ENCODE measurements at regions not wholly inside any gene's neighbourhood (a gene's known extent, or its start where the extent isn't known, plus 50 kb on each side); places are given as distances from the start of the nearest gene placed in this dataset.
"Not testable (repeated sequence)": the region's sequence is repeated elsewhere in the genome, so short reads cannot be mapped to it uniquely, and the experiment has no call there.

GRCh38 chr4:187085339-187085738 lies 361.7 kb upstream of the FAT1 start:
- H3K27me3 ChIP-seq (ENCODE audit: control insufficient read depth in 1 of 2, insufficient read depth in 2 of 2, low read length in 1 of 2), result no peaks in the 10 kb centered on the region
- H3K9me3 ChIP-seq (ENCODE audit: control insufficient read depth, low read length), result no peaks in the 10 kb centered on the region
- ATAC-seq (ENCODE audit: low FRiP score), result no peak
- intact Hi-C loops (cut with DNase I), result no loop called here
- DNase-seq, result no peak
- H3K36me3 ChIP-seq (ENCODE audit: control insufficient read depth in 1 of 2, insufficient read depth in 2 of 2, low read length in 1 of 2), result no peaks in the 10 kb centered on the region
- H3K4me1 ChIP-seq (ENCODE audit: control insufficient read depth in 1 of 2, insufficient read depth in 2 of 2, low read length in 2 of 2), result no peaks in the 10 kb centered on the region
- no peak overlapping the region for H3K27ac ChIP-seq (ENCODE audit: low read depth in 1 of 2, low read length in 2 of 2)
- WGBS, 2 donors, result 95 to 97% methylated on average over 3 of the region's 3 CpGs
- H3K4me3 ChIP-seq (ENCODE audit: low read length in 2 of 2), result no peak overlapping the region

GRCh38 chr4:187086151-187086550 lies 362.5 kb upstream of the FAT1 start:
- no peaks in the 10 kb centered on the region for H3K9me3 ChIP-seq (ENCODE audit: control insufficient read depth, low read length)
- no peak overlapping the region for H3K4me3 ChIP-seq (ENCODE audit: low read length in 2 of 2)
- H3K4me1 ChIP-seq (ENCODE audit: control insufficient read depth in 1 of 2, insufficient read depth in 2 of 2, low read length in 2 of 2), result no peaks in the 10 kb centered on the region
- no peak for DNase-seq
- WGBS, 2 donors, result 90 to 93% methylated on average over 5 of the region's 5 CpGs
- ATAC-seq (ENCODE audit: low FRiP score), result no peak
- intact Hi-C loops (cut with DNase I), result no loop called here
- H3K27ac ChIP-seq (ENCODE audit: low read depth in 1 of 2, low read length in 2 of 2), result no peak overlapping the region
- H3K36me3 ChIP-seq (ENCODE audit: control insufficient read depth in 1 of 2, insufficient read depth in 2 of 2, low read length in 1 of 2), result no peaks in the 10 kb centered on the region
- H3K27me3 ChIP-seq (ENCODE audit: control insufficient read depth in 1 of 2, insufficient read depth in 2 of 2, low read length in 1 of 2), result no peaks in the 10 kb centered on the region

- Histone ChIP-seq H3K9me3 (ENCODE audit: control insufficient read depth, low read length) (no peaks in the 10 kb centered on the region), H3K27me3 (ENCODE audit: control insufficient read depth in 1 of 2, insufficient read depth in 2 of 2, low read length in 1 of 2) (no peaks in the 10 kb centered on the region), H3K4me1 (ENCODE audit: control insufficient read depth in 1 of 2, insufficient read depth in 2 of 2, low read length in 2 of 2) (no peaks in the 10 kb centered on the region), H3K36me3 (ENCODE audit: control insufficient read depth in 1 of 2, insufficient read depth in 2 of 2, low read length in 1 of 2) (no peaks in the 10 kb centered on the region), H3K27ac (ENCODE audit: low read depth in 1 of 2, low read length in 2 of 2) (no peak overlapping the region), H3K4me3 (ENCODE audit: low read length in 2 of 2) (no peak overlapping the region)
- no peak for DNase-seq
- ATAC-seq (ENCODE audit: low FRiP score), result no peak
- intact Hi-C loops (cut with DNase I), result no loop called here
- WGBS, 2 donors, result 79 to 89% methylated on average over 13 of the region's 13 CpGs
Observed at GRCh38 chr4:187088070-187088799, 364.6 kb upstream of the FAT1 start.

- H3K4me3 ChIP-seq (ENCODE audit: low read length in 2 of 2), result no peak overlapping the region
- intact Hi-C loops (cut with DNase I), result no loop called here
- ATAC-seq (ENCODE audit: low FRiP score), result no peak
- H3K36me3 ChIP-seq (ENCODE audit: control insufficient read depth in 1 of 2, insufficient read depth in 2 of 2, low read length in 1 of 2), result no peaks in the 10 kb centered on the region
- no peak for DNase-seq
- H3K27me3 ChIP-seq (ENCODE audit: control insufficient read depth in 1 of 2, insufficient read depth in 2 of 2, low read length in 1 of 2), result no peaks in the 10 kb centered on the region
- peaks cover 0 to 3% of the 10 kb centered on the region in 2 donors for H3K4me1 ChIP-seq (ENCODE audit: control insufficient read depth in 1 of 2, insufficient read depth in 2 of 2, low read length in 2 of 2)
- 96% methylated on average over 11 of the region's 11 CpGs for WGBS, 2 donors
- H3K27ac ChIP-seq (ENCODE audit: low read depth in 1 of 2, low read length in 2 of 2), result no peak overlapping the region
- H3K9me3 ChIP-seq (ENCODE audit: control insufficient read depth, low read length), result no peaks in the 10 kb centered on the region
Observed at GRCh38 chr4:187090401-187090800, 366.7 kb upstream of the FAT1 start.

- H3K27ac ChIP-seq (ENCODE audit: low read depth in 1 of 2, low read length in 2 of 2); H3K27me3 ChIP-seq (ENCODE audit: control insufficient read depth in 1 of 2, insufficient read depth in 2 of 2, low read length in 1 of 2); H3K9me3 ChIP-seq (ENCODE audit: control insufficient read depth, low read length); intact Hi-C loops (cut with DNase I); DNase-seq; ATAC-seq (ENCODE audit: low FRiP score); H3K4me3 ChIP-seq (ENCODE audit: low read length in 2 of 2); H3K36me3 ChIP-seq (ENCODE audit: control insufficient read depth in 1 of 2, insufficient read depth in 2 of 2, low read length in 1 of 2); H3K4me1 ChIP-seq (ENCODE audit: control insufficient read depth in 1 of 2, insufficient read depth in 2 of 2, low read length in 2 of 2): not testable (repeated sequence)
- 97 to 99% methylated on average over 6 of the region's 6 CpGs for WGBS, 2 donors
Observed at GRCh38 chr4:187090832-187091231, 367.2 kb upstream of the FAT1 start.

GRCh38 chr4:187094144-187094543 lies 370.5 kb upstream of the FAT1 start:
- WGBS, 2 donors, result 68 to 70% methylated on average over 3 of the region's 3 CpGs

GRCh38 chr4:187098429-187098828 lies 374.8 kb upstream of the FAT1 start:
- peaks cover 0 to 3% of the 10 kb centered on the region in 2 donors for H3K4me1 ChIP-seq (ENCODE audit: control insufficient read depth in 1 of 2, insufficient read depth in 2 of 2, low read length in 2 of 2)
- 45 to 49% methylated on average over 2 of the region's 2 CpGs for WGBS, 2 donors
- H3K4me3 ChIP-seq (ENCODE audit: low read length in 2 of 2), result no peak overlapping the region
- H3K27ac ChIP-seq (ENCODE audit: low read depth in 1 of 2, low read length in 2 of 2), result no peak overlapping the region
- ATAC-seq (ENCODE audit: low FRiP score) (no peak), DNase-seq (no peak)
- intact Hi-C loops (cut with DNase I), result no loop called here
- H3K27me3 ChIP-seq (ENCODE audit: control insufficient read depth in 1 of 2, insufficient read depth in 2 of 2, low read length in 1 of 2), result no peaks in the 10 kb centered on the region
- no peaks in the 10 kb centered on the region for H3K36me3 ChIP-seq (ENCODE audit: control insufficient read depth in 1 of 2, insufficient read depth in 2 of 2, low read length in 1 of 2)
- H3K9me3 ChIP-seq (ENCODE audit: control insufficient read depth, low read length), result peaks cover 3% of the 10 kb centered on the region

More at GRCh38 chr4:187094144-187094543, 370.5 kb upstream of the FAT1 start:
- intact Hi-C loops (cut with DNase I), result no loop called here
- H3K36me3 ChIP-seq (ENCODE audit: control insufficient read depth in 1 of 2, insufficient read depth in 2 of 2, low read length in 1 of 2), result no peaks in the 10 kb centered on the region
- H3K4me3 ChIP-seq (ENCODE audit: low read length in 2 of 2), result no peak overlapping the region
- H3K27ac ChIP-seq (ENCODE audit: low read depth in 1 of 2, low read length in 2 of 2), result no peak overlapping the region
- ATAC-seq (ENCODE audit: low FRiP score), result no peak
- no peak for DNase-seq
- no peaks in the 10 kb centered on the region for H3K27me3 ChIP-seq (ENCODE audit: control insufficient read depth in 1 of 2, insufficient read depth in 2 of 2, low read length in 1 of 2)
- peaks cover 0 to 3% of the 10 kb centered on the region in 2 donors for H3K4me1 ChIP-seq (ENCODE audit: control insufficient read depth in 1 of 2, insufficient read depth in 2 of 2, low read length in 2 of 2)
- peaks cover 3% of the 10 kb centered on the region for H3K9me3 ChIP-seq (ENCODE audit: control insufficient read depth, low read length)

GRCh38 chr4:187103351-187103750 lies 379.7 kb upstream of the FAT1 start:
- Histone ChIP-seq H3K9me3 (ENCODE audit: control insufficient read depth, low read length) (no peaks in the 10 kb centered on the region), H3K27ac (ENCODE audit: low read depth in 1 of 2, low read length in 2 of 2) (no peak overlapping the region), H3K27me3 (ENCODE audit: control insufficient read depth in 1 of 2, insufficient read depth in 2 of 2, low read length in 1 of 2) (no peaks in the 10 kb centered on the region), H3K4me3 (ENCODE audit: low read length in 2 of 2) (no peak overlapping the region), H3K4me1 (ENCODE audit: control insufficient read depth in 1 of 2, insufficient read depth in 2 of 2, low read length in 2 of 2) (no peaks in the 10 kb centered on the region), H3K36me3 (ENCODE audit: control insufficient read depth in 1 of 2, insufficient read depth in 2 of 2, low read length in 1 of 2) (no peaks in the 10 kb centered on the region)
- DNase-seq (no peak), ATAC-seq (ENCODE audit: low FRiP score) (no peak)
- WGBS, 2 donors, result 89 to 91% methylated on average over 4 of the region's 4 CpGs
- intact Hi-C loops (cut with DNase I), result no loop called here

- H3K9me3 ChIP-seq (ENCODE audit: control insufficient read depth, low read length), result no peaks in the 10 kb centered on the region
- intact Hi-C loops (cut with DNase I), result no loop called here
- H3K4me1 ChIP-seq (ENCODE audit: control insufficient read depth in 1 of 2, insufficient read depth in 2 of 2, low read length in 2 of 2), result no peaks in the 10 kb centered on the region
- WGBS, 2 donors, result 97 to 99% methylated on average over 3 of the region's 3 CpGs
- ATAC-seq (ENCODE audit: low FRiP score) (no peak), DNase-seq (no peak)
- H3K27me3 ChIP-seq (ENCODE audit: control insufficient read depth in 1 of 2, insufficient read depth in 2 of 2, low read length in 1 of 2), result no peaks in the 10 kb centered on the region
- H3K36me3 ChIP-seq (ENCODE audit: control insufficient read depth in 1 of 2, insufficient read depth in 2 of 2, low read length in 1 of 2), result no peaks in the 10 kb centered on the region
- H3K27ac ChIP-seq (ENCODE audit: low read depth in 1 of 2, low read length in 2 of 2), result no peak overlapping the region
- H3K4me3 ChIP-seq (ENCODE audit: low read length in 2 of 2), result no peak overlapping the region
Observed at GRCh38 chr4:187108845-187109244, 385.2 kb upstream of the FAT1 start.

All from aorta (tissue), 5 donors.